CD4-positive, alpha-beta memory T cell (primary cell): ENCODE measurements at regions not wholly inside any gene's neighbourhood (a gene's known extent, or its start where the extent isn't known, plus 50 kb on each side); places are given as distances from the start of the nearest gene placed in this dataset.

Experiments used
- CTCF ChIA-PET: fragments of 350-600 bp; sonication (Branson Sonifier 250); formaldehyde crosslinking; loops from one replicate; lab custom pipeline; 2021; ENCODE audit warnings: inconsistent platforms; ENCODE audit not compliant: partially characterized antibody; lab: Charles Lee
- POLR2A ChIA-PET: fragments of 350-600 bp; sonication (Branson Sonifier 250); formaldehyde crosslinking; loops from one replicate; lab custom pipeline; 2021; ENCODE audit not compliant: partially characterized antibody; lab: Charles Lee
- DNase-seq, 5 donors: peaks; one replicate each; pipeline versions ENCODE4 v3.0.0 to v3.0.0-alpha.2; 2020 to 2022; ENCODE audit warnings: mixed read lengths in 1 of 5
- H3K27ac ChIP-seq: one replicate; pipeline ENCODE4 v1.7.0; 2013; ENCODE audit warnings: low read depth, low read length
- H3K27me3 ChIP-seq: 2 replicates; pipeline ENCODE4 v1.7.0; 2013; ENCODE audit warnings: mild to moderate bottlenecking, low read length, moderate library complexity; ENCODE audit not compliant: insufficient read depth
- H3K36me3 ChIP-seq: 2 replicates; pipeline ENCODE4 v1.7.0; 2013; ENCODE audit warnings: mild to moderate bottlenecking, low read length, moderate library complexity; ENCODE audit not compliant: insufficient read depth
- H3K4me1 ChIP-seq: 2 replicates; pipeline ENCODE4 v1.7.0; 2013; ENCODE audit warnings: mild to moderate bottlenecking, low read length, moderate library complexity; ENCODE audit not compliant: insufficient read depth
- H3K4me3 ChIP-seq, 2 donors: one replicate each; pipeline ENCODE4 v1.7.0; 2013; ENCODE audit warnings: low read length in 2 of 2, mild to moderate bottlenecking in 1 of 2
- H3K9me3 ChIP-seq, 2 donors: one replicate each; pipeline ENCODE4 v1.7.0; 2013; ENCODE audit warnings: low read length in 2 of 2, control low read depth in 1 of 2; ENCODE audit not compliant: control insufficient read depth in 1 of 2
- H3K27ac Mint-ChIP-seq, 7 donors: one replicate each; pipeline ENCODE4 v1.8.0; 2020 to 2021; ENCODE audit warnings: mixed read lengths in 7 of 7, mild to moderate bottlenecking in 6 of 7, inconsistent platforms in 3 of 7, moderate library complexity in 3 of 7
- H3K27me3 Mint-ChIP-seq, 2 donors: one replicate each; pipeline ENCODE4 v1.8.0; 2020 to 2021; ENCODE audit warnings: mixed read lengths in 2 of 2
- H3K36me3 Mint-ChIP-seq, 2 donors: one replicate each; pipeline ENCODE4 v1.8.0; 2020 to 2021; ENCODE audit warnings: mixed read lengths in 2 of 2, inconsistent platforms in 1 of 2, mild to moderate bottlenecking in 1 of 2
- H3K4me1 Mint-ChIP-seq, 4 donors: one replicate each; pipeline ENCODE4 v1.8.0; 2020 to 2021; ENCODE audit warnings: mixed read lengths in 4 of 4, mild to moderate bottlenecking in 1 of 4
- H3K4me3 Mint-ChIP-seq, 8 donors: one replicate each; pipeline ENCODE4 v1.8.0; 2020 to 2021; ENCODE audit warnings: mixed read lengths in 8 of 8, mild to moderate bottlenecking in 7 of 8, moderate library complexity in 6 of 8, inconsistent platforms in 3 of 8
- H3K9me3 Mint-ChIP-seq, 8 donors: one replicate each; pipeline ENCODE4 v1.8.0; 2020 to 2021; ENCODE audit warnings: mixed read lengths in 8 of 8, mild to moderate bottlenecking in 5 of 8, inconsistent platforms in 3 of 8, moderate library complexity in 1 of 8
- intact Hi-C: fragments of 100-400 bp; cut with micrococcal nuclease; formaldehyde crosslinking; loops from one replicate; pipeline ENCODE4 v1.15.1; 2023

- POLR2A ChIA-PET: no interaction called here
- H3K4me3 ChIP-seq: no peak overlapping the region
- Mint-ChIP-seq H3K27ac (no peak overlapping the region), H3K4me1 (no peaks in the 10 kb centered on the region), H3K9me3 (peaks cover 0 to 3% (median 0%) of the 10 kb centered on the region in 8 donors), H3K4me3 (no peak overlapping the region), H3K27me3 (peaks cover 3 to 7% of the 10 kb centered on the region in 2 donors), H3K36me3 (no peaks in the 10 kb centered on the region)
- no peaks in the 10 kb centered on the region for H3K4me1 ChIP-seq
- H3K27me3 ChIP-seq: no peaks in the 10 kb centered on the region
- intact Hi-C loops: no loop called here
- no peak overlapping the region for H3K27ac ChIP-seq
- no peak for DNase-seq
- no peaks in the 10 kb centered on the region for H3K9me3 ChIP-seq
- no peaks in the 10 kb centered on the region for H3K36me3 ChIP-seq
- CTCF ChIA-PET: interaction anchor here (1.1 to 1.3 kb wide), 3 partner anchors 10 to 20 kb away, joined by 3 to 4 read pairs (median 4); no protein-coding TSS in a partner anchor
Measured at GRCh38 chr7:17661982-17662585, 278.2 kb downstream of the SNX13 start.

DNA sequence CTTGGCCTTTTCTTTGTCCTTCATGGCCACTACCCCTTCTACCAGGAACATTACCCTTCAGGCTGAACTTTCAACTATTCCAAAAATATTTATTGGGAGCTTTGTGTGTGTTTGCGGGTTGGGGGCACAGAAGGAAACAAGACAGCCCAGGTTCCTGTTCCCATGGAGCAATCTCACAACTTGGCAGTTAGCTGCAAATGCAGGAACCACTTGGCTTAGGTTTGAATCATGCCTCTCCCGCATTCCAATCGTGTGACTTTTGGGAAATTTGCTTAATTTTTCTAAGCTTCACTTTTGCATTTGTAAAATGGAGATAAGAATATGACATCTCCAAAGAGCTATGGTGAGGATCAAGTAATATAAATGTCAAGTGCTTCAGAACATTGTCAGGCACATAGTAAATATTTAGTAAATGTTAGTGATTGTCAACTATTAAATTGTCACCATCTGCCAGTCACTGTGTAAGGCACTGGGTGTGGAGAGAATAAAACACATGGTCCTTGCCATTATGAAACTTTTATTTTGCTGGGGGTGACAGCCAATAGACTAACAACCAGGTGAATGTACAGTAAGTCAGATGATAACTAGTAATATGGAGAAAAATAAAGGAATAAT is 277.1 kb downstream of the SNX13 start:
- Mint-ChIP-seq H3K9me3 (peaks cover 0 to 3% (median 0%) of the 10 kb centered on the region in 8 donors), H3K27me3 (peaks cover 3 to 7% of the 10 kb centered on the region in 2 donors), H3K4me1 (no peaks in the 10 kb centered on the region), H3K36me3 (no peaks in the 10 kb centered on the region), H3K27ac (no peak overlapping the region), H3K4me3 (no peak overlapping the region)
- ChIA-PET POLR2A (no interaction called here), CTCF (interaction anchor here (1.3 kb wide), 1 partner anchor 19 kb away, joined by 3 read pairs; no protein-coding TSS in a partner anchor)
- Histone ChIP-seq H3K4me3 (no peak overlapping the region), H3K4me1 (no peaks in the 10 kb centered on the region), H3K9me3 (no peaks in the 10 kb centered on the region), H3K36me3 (no peaks in the 10 kb centered on the region), H3K27me3 (no peaks in the 10 kb centered on the region), H3K27ac (no peak overlapping the region)
- intact Hi-C loops: no loop called here
- no peak for DNase-seq

DNA sequence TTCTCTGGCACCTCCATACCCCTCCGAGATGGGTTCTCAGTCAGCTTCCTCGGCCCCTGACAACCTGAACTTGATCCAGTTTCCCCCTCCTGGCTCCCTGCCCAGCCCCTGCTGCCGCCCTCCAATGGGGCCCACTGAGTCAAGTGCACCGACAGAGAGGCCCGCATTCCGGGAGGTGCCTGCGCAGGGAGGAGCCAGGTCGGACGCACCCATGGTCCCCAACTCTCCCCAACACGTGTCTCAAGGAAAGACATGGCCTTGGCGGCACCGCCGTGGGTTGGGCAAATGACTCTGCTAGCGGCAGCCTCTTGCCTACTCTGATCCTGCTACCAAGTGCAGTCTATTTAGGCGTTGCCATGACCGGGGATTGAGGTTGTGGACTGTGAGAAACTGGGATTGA is 275.3 kb downstream of the SNX13 start:
- H3K4me3 Mint-ChIP-seq: no peak overlapping the region
- ChIA-PET CTCF (interaction anchor here (1.9 kb wide), 1 partner anchor 24 kb away, joined by 5 read pairs; no protein-coding TSS in a partner anchor), POLR2A (no interaction called here)
- Histone ChIP-seq H3K27ac (no peak overlapping the region), H3K9me3 (no peaks in the 10 kb centered on the region), H3K4me1 (no peaks in the 10 kb centered on the region), H3K27me3 (no peaks in the 10 kb centered on the region), H3K36me3 (no peaks in the 10 kb centered on the region), H3K4me3 (no peak overlapping the region)
- no peaks in the 10 kb centered on the region for H3K4me1 Mint-ChIP-seq
- H3K27ac Mint-ChIP-seq: no peak overlapping the region
- DNase-seq: no peak
- intact Hi-C loops: no loop called here
- H3K9me3 Mint-ChIP-seq: peaks cover 0 to 3% (median 0%) of the 10 kb centered on the region in 8 donors
- peaks cover 5 to 8% of the 10 kb centered on the region in 2 donors for H3K27me3 Mint-ChIP-seq
- H3K36me3 Mint-ChIP-seq: no peaks in the 10 kb centered on the region

DNA sequence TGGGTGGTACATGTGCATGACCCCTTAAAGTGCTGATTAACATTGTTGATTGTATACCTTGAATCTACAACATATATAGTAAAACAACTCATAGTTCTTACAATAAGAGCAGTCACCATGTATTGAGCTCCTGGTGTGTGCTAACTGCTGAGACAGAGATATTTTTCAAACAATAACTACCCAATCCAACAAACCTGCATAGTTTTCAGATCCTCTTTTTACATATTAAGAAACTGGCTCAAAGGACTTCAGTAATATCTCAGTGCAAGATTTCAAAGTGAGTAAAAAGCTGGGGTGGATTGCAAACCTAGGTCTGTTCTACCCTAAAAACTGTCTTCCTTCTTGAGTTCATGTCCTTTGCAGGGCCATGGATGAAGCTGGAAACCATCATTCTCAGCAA is 272.2 kb downstream of the SNX13 start:
- Mint-ChIP-seq H3K36me3 (no peaks in the 10 kb centered on the region), H3K4me1 (no peaks in the 10 kb centered on the region), H3K4me3 (no peak overlapping the region), H3K27me3 (peaks cover 6 to 8% of the 10 kb centered on the region in 2 donors), H3K27ac (no peak overlapping the region), H3K9me3 (no peaks in the 10 kb centered on the region)
- DNase-seq: no peak
- H3K4me3 ChIP-seq: no peak overlapping the region
- H3K4me1 ChIP-seq: no peaks in the 10 kb centered on the region
- POLR2A ChIA-PET: no interaction called here
- no peak overlapping the region for H3K27ac ChIP-seq
- CTCF ChIA-PET: interaction anchor here (7.8 kb wide), 1 partner anchor 14 kb away, joined by 73 read pairs; no protein-coding TSS in a partner anchor
- no peaks in the 10 kb centered on the region for H3K27me3 ChIP-seq
- H3K9me3 ChIP-seq: no peaks in the 10 kb centered on the region
- intact Hi-C loops: no loop called here
- H3K36me3 ChIP-seq: no peaks in the 10 kb centered on the region

GRCh38 chr7:17669204-17669603 is 271.1 kb downstream of the SNX13 start:
- intact Hi-C loops: no loop called here
- no peak for DNase-seq
- H3K4me3 ChIP-seq: no peak overlapping the region
- ChIA-PET POLR2A (no interaction called here), CTCF (interaction anchor here (7.8 kb wide), 1 partner anchor 13 kb away, joined by 73 read pairs; no protein-coding TSS in a partner anchor)
- no peaks in the 10 kb centered on the region for H3K36me3 ChIP-seq
- H3K4me1 Mint-ChIP-seq: no peaks in the 10 kb centered on the region
- H3K4me1 ChIP-seq: no peaks in the 10 kb centered on the region
- H3K27ac ChIP-seq: no peak overlapping the region
- no peaks in the 10 kb centered on the region for H3K9me3 ChIP-seq
- no peak overlapping the region for H3K4me3 Mint-ChIP-seq
- no peaks in the 10 kb centered on the region for H3K27me3 ChIP-seq
- H3K36me3 Mint-ChIP-seq: no peaks in the 10 kb centered on the region
- H3K27ac Mint-ChIP-seq: no peak overlapping the region
- no peaks in the 10 kb centered on the region for H3K9me3 Mint-ChIP-seq
- H3K27me3 Mint-ChIP-seq: peaks cover 6 to 8% of the 10 kb centered on the region in 2 donors

GRCh38 chr7:17671956-17672355 is 268.3 kb downstream of the SNX13 start:
- ChIA-PET CTCF (interaction anchor here (1.4 to 7.8 kb wide), 2 partner anchors 10 kb away, joined by 4 to 73 read pairs; no protein-coding TSS in a partner anchor), POLR2A (no interaction called here)
- Histone ChIP-seq H3K27ac (no peak overlapping the region), H3K4me1 (no peaks in the 10 kb centered on the region), H3K27me3 (no peaks in the 10 kb centered on the region), H3K9me3 (no peaks in the 10 kb centered on the region), H3K4me3 (no peak overlapping the region), H3K36me3 (no peaks in the 10 kb centered on the region)
- Mint-ChIP-seq H3K9me3 (no peaks in the 10 kb centered on the region), H3K4me1 (no peaks in the 10 kb centered on the region), H3K36me3 (no peaks in the 10 kb centered on the region), H3K27me3 (peaks cover 1 to 4% of the 10 kb centered on the region in 2 donors), H3K27ac (no peak overlapping the region), H3K4me3 (no peak overlapping the region)
- no peak for DNase-seq
- intact Hi-C loops: no loop called here

DNA sequence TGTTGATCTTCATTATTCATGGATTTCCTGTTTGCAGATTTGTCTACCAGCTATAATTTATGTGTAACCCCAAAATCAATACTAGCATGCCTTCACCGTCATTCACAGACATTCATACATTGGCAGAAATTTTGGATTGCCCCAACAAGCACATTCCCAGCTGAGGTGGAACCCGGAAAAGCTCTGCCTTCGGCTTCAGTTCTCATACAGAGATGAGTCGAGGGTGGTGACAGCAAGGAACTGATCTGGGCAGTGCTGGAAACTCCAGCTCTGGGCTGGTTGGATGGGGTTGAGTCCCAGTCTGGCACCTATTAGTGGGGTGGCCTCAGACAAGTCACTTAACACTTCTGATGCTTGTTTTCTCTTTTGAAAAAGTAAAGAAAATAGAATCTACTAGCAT is 267.5 kb downstream of the SNX13 start:
- Histone ChIP-seq H3K9me3 (no peaks in the 10 kb centered on the region), H3K27ac (no peak overlapping the region), H3K36me3 (no peaks in the 10 kb centered on the region), H3K27me3 (no peaks in the 10 kb centered on the region), H3K4me1 (no peaks in the 10 kb centered on the region), H3K4me3 (no peak overlapping the region)
- POLR2A ChIA-PET: no interaction called here
- intact Hi-C loops: no loop called here
- no peaks in the 10 kb centered on the region for H3K9me3 Mint-ChIP-seq
- CTCF ChIA-PET: interaction anchor here (7.8 kb wide), 1 partner anchor 9 kb away, joined by 73 read pairs; no protein-coding TSS in a partner anchor
- no peak overlapping the region for H3K4me3 Mint-ChIP-seq
- no peaks in the 10 kb centered on the region for H3K36me3 Mint-ChIP-seq
- no peak for DNase-seq
- H3K27me3 Mint-ChIP-seq: peaks cover 1 to 4% of the 10 kb centered on the region in 2 donors
- no peak overlapping the region for H3K27ac Mint-ChIP-seq
- H3K4me1 Mint-ChIP-seq: no peaks in the 10 kb centered on the region
